Renal pelvis (tissue), 1 donor: ENCODE measurements at regions not wholly inside any gene's neighbourhood (a gene's known extent, or its start where the extent isn't known, plus 50 kb on each side); places are given as distances from the start of the nearest gene placed in this dataset.
A peak's percentile ranks its signal among the peaks of the same experiment; 100 is the strongest.
"Not testable (repeated sequence)": the region's sequence is repeated elsewhere in the genome, so short reads cannot be mapped to it uniquely, and the experiment has no call there.

ENCODE experiments used
- DNase-seq: peaks from one replicate; pipeline ENCODE4 v3.0.0-alpha.2; 2013

GRCh38 chr11:28900427-28900826 is 792.2 kb downstream of the METTL15 start:
- no peak for DNase-seq

- DNase-seq: no peak
Observed at GRCh38 chr11:28899706-28900105, 791.5 kb downstream of the METTL15 start.

GRCh38 chr11:28890601-28891040 is 782.4 kb downstream of the METTL15 start:
- not testable (repeated sequence) for DNase-seq

GRCh38 chr11:28887681-28888080 is 779.5 kb downstream of the METTL15 start:
- DNase-seq: no peak

- DNase-seq: no peak
Observed at GRCh38 chr11:28879869-28880268, 771.7 kb downstream of the METTL15 start.

GRCh38 chr11:28878025-28878424 is 769.8 kb downstream of the METTL15 start:
- DNase-seq: no peak

GRCh38 chr11:28877340-28877739 is 769.2 kb downstream of the METTL15 start:
- DNase-seq: no peak

- DNase-seq: no peak
Observed at GRCh38 chr11:28874706-28875105, 766.5 kb downstream of the METTL15 start.

- no peak for DNase-seq
Observed at GRCh38 chr11:28871090-28871489, 762.9 kb downstream of the METTL15 start.

GRCh38 chr11:28863422-28863821 is 755.2 kb downstream of the METTL15 start:
- DNase-seq: no peak

- no peak for DNase-seq
Observed at GRCh38 chr11:28860893-28861292, 752.7 kb downstream of the METTL15 start.

GRCh38 chr11:28858076-28858475 is 749.9 kb downstream of the METTL15 start:
- DNase-seq: no peak

- DNase-seq: no peak
Observed at GRCh38 chr11:28849053-28849452, 740.9 kb downstream of the METTL15 start.

GRCh38 chr11:28842716-28843115 is 734.5 kb downstream of the METTL15 start:
- no peak for DNase-seq

GRCh38 chr11:28838741-28839140 is 730.6 kb downstream of the METTL15 start:
- DNase-seq: no peak

GRCh38 chr11:28837599-28837998 is 729.4 kb downstream of the METTL15 start:
- no peak for DNase-seq

GRCh38 chr11:28836285-28837081 is 728.3 kb downstream of the METTL15 start:
- DNase-seq: peak; percentile 24

GRCh38 chr11:28835790-28836189 is 727.6 kb downstream of the METTL15 start:
- no peak for DNase-seq

- no peak for DNase-seq
Observed at GRCh38 chr11:28835317-28835716, 727.1 kb downstream of the METTL15 start.

- no peak for DNase-seq
Observed at GRCh38 chr11:28834877-28835276, 726.7 kb downstream of the METTL15 start.

- DNase-seq: no peak
Observed at GRCh38 chr11:28833670-28834069, 725.5 kb downstream of the METTL15 start.

GRCh38 chr11:28833169-28833568 is 725.0 kb downstream of the METTL15 start:
- no peak for DNase-seq

- no peak for DNase-seq
Observed at GRCh38 chr11:28826807-28827206, 718.6 kb downstream of the METTL15 start.

GRCh38 chr11:28822576-28822975 is 714.4 kb downstream of the METTL15 start:
- no peak for DNase-seq
